Astrocyte of the cerebellum (primary cell): ENCODE measurements at regions not wholly inside any gene's neighbourhood (a gene's known extent, or its start where the extent isn't known, plus 50 kb on each side); places are given as distances from the start of the nearest gene placed in this dataset.
A peak's percentile ranks its signal among the peaks of the same experiment; 100 is the strongest.
"Not testable (repeated sequence)": the region's sequence is repeated elsewhere in the genome, so short reads cannot be mapped to it uniquely, and the experiment has no call there.

ENCODE experiments used
- DNase-seq: peaks from one replicate; pipeline ENCODE4 v3.0.0-alpha.2; 2011; ENCODE audit warnings: low read depth
- H3K4me3 ChIP-seq: 2 replicates; pipeline ENCODE4 v1.5.1; 2011; ENCODE audit warnings: mild to moderate bottlenecking, low read depth, low read length, moderate library complexity
- in situ Hi-C: cut with HindIII; loops from 2 replicates; pipeline ENCODE4 v1.10.0; 2017; ENCODE audit warnings: low sequenced_read_pairs
- TF ChIP-seq, protein P1 (sequence below): IDR thresholded peaks from 2 replicates; pipeline ENCODE4 v1.5.1; 2012; ENCODE audit warnings: low read length, low read depth, moderate library complexity, mild to moderate bottlenecking; ENCODE audit errors: missing control alignments

DNA sequence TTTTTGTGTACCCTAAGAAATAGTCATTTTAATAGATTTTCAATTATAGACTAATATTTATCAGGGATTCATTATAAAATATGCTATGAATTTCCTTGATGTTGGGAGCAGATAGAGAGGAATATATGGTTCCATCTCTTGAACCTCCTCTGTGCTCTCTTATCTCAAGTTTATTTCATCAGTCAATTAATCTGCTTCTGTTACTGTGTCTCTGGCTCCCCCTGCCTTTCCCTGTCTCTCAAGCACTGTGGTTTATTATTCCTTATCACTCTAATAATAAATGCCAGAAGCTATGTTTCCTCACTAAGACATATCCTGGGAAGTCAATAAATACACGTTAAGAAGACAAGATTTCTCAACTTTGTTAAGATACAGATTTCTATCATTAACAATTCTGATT is 141.5 kb downstream of the SYT15 start:
- in situ Hi-C loops, H3K4me3 ChIP-seq: not testable (repeated sequence)
- DNase-seq, result peak; percentile 5
- TF ChIP-seq, protein P1, sequence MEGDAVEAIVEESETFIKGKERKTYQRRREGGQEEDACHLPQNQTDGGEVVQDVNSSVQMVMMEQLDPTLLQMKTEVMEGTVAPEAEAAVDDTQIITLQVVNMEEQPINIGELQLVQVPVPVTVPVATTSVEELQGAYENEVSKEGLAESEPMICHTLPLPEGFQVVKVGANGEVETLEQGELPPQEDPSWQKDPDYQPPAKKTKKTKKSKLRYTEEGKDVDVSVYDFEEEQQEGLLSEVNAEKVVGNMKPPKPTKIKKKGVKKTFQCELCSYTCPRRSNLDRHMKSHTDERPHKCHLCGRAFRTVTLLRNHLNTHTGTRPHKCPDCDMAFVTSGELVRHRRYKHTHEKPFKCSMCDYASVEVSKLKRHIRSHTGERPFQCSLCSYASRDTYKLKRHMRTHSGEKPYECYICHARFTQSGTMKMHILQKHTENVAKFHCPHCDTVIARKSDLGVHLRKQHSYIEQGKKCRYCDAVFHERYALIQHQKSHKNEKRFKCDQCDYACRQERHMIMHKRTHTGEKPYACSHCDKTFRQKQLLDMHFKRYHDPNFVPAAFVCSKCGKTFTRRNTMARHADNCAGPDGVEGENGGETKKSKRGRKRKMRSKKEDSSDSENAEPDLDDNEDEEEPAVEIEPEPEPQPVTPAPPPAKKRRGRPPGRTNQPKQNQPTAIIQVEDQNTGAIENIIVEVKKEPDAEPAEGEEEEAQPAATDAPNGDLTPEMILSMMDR, result peak; percentile 11

DNA sequence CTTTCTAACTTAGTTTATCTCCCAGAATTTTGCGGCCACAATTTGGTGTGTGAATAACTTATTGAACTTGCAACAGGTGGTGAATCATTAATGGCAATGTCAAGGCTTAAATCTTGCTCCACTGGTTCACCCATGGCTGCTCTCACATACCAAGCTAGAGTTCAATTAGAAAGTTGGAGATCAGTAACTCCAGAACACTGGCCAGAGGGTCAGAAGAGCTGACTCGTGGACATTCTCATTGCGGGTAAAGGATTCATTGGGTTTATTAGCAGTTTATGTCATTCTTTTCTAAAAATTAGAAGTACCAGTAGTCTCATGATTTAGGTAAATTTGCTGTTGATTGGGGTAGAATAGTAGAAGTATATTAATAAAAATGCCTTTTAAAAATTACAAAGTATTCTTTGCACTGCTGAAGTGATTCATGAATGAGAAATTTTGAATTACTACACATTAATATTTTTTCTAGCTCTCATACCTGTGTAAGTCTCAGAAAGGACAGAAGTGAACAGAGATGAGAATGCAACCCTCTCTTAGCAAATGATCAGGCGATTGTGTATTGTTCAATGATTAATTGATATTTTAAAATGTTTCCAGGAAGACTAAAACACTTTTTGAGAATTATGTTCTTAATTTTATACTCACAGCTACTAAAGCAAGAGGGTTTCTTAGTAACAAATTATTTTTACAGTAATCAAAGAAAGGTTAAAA is 142.0 kb downstream of the SYT15 start:
- DNase-seq, H3K4me3 ChIP-seq, in situ Hi-C loops: not testable (repeated sequence)

DNA sequence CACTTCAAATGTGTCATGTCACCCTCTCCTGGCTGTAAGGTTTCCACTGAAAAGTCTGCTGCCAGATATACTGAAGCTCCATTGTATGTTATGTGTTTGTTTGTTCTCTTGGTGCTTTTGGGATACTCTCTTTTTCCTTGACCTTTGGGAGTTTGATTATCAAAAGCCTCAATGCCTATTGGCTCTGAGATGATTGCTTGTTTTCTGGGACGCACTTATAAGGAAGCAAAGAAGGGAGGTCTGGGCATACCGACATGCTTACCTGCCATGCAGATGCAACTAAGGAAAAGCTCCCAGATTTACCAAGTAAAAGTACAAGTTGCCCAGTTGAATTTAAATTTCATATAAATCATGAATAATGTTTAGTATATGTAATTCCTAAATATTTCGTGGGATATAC is 145.3 kb downstream of the SYT15 start:
- DNase-seq, in situ Hi-C loops, H3K4me3 ChIP-seq: not testable (repeated sequence)

DNA sequence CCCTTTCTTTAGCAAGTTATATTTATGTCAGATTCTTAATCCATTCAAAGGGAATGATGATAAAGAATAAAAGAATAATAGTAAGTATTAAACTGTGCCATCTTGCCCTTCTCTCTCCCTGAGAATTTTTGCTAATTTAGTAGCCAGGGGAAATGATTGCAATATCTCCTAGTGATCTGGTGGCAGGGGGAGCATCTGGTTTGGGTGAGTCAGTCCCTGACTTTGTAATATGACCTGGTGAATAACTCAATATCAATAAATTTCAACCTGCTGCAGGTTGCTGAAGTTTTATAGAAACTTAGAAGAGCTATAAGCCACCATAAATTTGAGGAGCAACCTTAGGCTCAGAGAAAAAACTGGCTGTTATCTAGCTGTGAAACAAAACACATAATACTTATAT is 149.4 kb downstream of the SYT15 start:
- DNase-seq, H3K4me3 ChIP-seq, in situ Hi-C loops: not testable (repeated sequence)

DNA sequence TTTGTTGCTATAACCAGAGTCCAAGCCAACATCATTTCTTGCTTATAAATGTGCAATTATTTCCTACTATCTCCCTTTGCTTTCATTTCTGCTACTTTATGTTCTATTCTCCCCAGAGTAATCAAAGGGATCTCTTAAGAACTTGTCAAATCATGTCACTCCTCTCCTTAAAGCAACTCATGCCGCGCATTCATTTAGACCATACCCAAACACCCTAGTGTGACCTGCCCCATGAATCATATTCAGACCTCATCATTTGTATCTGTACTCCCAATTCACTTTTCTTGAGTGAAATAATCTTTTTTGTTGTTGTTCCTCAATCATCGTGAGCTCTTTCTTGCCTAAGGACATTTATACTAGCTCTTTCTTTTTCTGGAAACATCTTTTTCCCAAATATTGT is 151.8 kb downstream of the SYT15 start:
- DNase-seq, H3K4me3 ChIP-seq, in situ Hi-C loops: not testable (repeated sequence)

DNA sequence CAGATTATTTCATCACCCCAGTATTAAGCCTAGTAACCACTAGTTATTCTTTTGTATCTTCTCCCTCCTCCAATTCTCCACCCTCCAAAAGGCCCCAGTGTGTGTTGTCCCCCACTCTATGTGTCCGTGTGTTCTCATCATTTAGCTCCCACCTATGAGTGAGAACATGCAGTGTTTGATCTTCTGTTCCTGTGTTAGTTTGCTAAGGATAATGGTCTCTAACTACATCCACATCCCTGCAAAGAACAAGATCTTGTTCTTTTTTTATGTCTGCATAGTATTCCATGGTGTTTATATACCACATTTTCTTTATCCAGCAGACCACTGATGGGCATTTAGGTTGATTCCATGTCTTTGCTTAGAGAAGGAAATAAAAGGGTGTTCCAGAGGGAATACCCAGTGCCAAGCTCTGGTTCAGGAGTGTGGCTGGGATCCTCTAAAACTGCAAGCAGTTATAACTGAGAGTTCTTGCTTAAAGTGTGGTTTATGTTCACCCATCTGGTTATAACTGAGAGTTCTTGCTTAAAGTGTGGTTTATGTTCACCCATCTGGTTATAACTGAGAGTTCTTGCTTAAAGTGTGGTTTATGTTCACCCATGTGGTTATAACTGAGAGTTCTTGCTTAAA is 154.8 kb downstream of the SYT15 start:
- in situ Hi-C loops, H3K4me3 ChIP-seq, DNase-seq: not testable (repeated sequence)

DNA sequence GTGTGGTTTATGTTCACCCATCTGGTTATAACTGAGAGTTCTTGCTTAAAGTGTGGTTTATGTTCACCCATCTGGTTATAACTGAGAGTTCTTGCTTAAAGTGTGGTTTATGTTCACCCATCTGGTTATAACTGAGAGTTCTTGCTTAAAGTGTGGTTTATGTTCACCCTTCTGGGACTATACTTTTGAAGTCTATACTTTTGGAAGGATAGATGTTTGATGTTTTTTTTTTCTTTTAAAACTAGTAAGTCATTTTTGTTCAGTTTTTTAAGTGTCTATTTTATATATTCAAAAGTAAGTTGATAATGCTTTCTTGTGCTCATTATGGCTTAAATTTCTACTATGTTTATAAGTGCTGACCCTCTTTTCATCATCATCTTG is 155.3 kb downstream of the SYT15 start:
- H3K4me3 ChIP-seq, in situ Hi-C loops, DNase-seq: not testable (repeated sequence)

DNA sequence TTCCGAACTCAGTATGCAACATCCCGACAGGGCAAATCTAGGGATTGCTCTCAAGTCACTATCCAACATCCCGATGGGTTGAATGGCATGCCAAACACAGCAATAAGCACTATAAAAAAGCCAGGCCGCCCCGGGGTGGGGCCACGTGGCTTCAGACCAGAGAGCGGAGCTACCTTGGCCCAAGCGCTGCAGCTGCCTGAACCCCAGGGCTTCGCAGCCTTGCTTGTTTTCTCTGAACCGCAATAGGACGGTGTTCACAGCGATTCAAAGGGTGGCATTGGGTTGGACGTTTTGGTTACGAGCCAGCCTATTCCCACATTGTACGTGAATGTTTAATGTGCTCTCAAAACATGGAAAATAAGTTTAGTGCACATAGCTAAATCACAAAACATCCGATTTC is 161.0 kb downstream of the SYT15 start:
- H3K4me3 ChIP-seq, in situ Hi-C loops, DNase-seq: not testable (repeated sequence)

DNA sequence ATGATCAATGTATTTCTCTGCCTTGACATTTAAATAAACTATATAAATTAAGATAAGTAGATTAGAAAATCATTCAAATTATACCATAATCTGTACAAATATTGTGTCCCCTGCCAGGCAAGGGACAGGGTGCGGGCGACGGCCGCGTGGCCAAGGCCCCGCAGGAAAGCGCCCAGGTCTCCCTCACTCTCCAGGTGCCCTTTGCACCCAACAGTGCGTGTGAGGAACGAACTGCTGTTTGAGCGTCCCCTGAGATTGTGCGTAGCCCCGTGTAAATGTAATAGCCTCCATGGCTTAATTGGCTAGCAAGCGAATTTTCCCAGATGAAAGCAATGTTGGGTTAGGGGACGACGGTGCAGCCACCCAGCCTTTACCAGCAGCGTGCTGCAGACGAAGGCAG is 161.4 kb downstream of the SYT15 start:
- in situ Hi-C loops, result not testable (repeated sequence)

DNA sequence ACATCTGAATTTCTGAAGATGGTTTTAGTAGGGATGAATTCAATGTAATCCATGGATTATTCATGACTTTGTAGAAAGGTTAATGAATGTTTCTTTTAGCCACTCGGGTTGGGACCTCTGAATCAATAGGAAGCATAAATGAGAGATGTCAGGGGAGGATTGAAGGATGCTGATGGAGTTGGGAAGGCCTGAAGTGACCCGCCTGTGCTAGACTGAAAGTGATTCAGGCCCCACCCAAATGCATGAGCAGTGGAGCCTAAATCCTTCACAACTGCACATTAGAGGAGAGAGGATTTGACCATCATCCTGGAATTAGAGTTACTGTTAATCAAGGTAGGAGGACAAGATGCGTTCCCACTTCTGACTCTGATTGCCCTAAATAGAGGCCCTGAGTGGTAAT is 162.2 kb upstream of the PTPN20 start:
- H3K4me3 ChIP-seq, DNase-seq, in situ Hi-C loops: not testable (repeated sequence)

More for the DNA sequence above, 161.4 kb downstream of the SYT15 start:
- DNase-seq, H3K4me3 ChIP-seq: not testable (repeated sequence)

DNA sequence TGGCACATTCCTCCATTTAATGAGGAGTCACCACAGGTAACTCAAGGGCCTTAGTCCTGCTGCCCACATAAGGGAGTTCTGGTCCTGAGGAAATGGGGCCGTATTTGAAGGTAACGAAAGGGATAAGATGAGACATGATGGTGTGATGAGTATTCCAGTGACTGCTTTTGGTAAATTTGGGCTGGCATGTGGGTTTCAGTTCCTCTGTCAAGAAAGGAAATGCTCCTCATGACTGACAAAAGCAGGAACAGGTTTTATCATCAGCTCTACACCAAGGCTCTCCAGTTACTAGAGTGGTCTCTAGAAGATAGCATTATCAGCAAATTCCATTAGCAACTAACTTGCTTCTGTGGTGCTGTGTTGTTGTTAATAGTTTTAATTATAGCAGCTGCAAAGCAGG is 161.8 kb upstream of the PTPN20 start:
- H3K4me3 ChIP-seq, in situ Hi-C loops, DNase-seq: not testable (repeated sequence)

DNA sequence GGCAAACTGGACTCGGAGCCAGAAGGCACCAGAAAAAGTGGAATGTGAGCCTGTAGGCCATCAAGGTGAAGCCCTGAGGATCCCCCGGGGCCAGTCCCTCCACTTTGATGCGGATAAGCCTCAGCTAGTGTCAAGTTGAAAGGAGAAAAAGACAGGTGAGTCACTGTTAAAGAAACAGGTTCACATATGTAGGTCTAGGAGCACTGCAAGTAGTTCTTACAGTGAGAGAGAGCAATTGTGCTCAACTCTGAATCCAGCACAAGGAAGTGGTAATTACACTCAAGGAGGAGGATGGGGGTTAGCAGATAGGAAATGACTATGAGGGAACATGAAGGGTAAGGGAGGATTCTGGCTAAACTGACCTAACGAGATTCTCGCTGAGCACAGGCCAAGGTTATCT is 157.5 kb upstream of the PTPN20 start:
- DNase-seq, in situ Hi-C loops, H3K4me3 ChIP-seq: not testable (repeated sequence)

DNA sequence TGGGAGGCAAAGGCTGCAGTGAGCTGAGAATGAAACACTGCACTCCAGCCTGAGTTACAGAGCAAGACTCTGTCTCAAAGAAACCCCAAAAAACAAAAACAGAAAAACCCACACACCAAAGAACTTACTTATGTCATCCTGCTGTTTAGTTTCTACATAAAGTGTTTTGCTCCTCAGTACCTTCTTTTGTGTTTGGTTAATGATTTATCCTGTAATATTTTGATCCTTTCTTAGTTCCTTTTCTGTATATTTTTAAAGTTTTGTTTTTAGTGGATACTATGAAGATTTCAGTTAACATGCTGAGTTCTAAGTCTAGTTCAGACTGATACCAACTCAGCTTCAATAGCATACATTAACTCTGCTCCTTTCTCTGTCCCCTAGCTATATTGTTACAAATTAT is 149.8 kb upstream of the PTPN20 start:
- H3K4me3 ChIP-seq, DNase-seq, in situ Hi-C loops: not testable (repeated sequence)

DNA sequence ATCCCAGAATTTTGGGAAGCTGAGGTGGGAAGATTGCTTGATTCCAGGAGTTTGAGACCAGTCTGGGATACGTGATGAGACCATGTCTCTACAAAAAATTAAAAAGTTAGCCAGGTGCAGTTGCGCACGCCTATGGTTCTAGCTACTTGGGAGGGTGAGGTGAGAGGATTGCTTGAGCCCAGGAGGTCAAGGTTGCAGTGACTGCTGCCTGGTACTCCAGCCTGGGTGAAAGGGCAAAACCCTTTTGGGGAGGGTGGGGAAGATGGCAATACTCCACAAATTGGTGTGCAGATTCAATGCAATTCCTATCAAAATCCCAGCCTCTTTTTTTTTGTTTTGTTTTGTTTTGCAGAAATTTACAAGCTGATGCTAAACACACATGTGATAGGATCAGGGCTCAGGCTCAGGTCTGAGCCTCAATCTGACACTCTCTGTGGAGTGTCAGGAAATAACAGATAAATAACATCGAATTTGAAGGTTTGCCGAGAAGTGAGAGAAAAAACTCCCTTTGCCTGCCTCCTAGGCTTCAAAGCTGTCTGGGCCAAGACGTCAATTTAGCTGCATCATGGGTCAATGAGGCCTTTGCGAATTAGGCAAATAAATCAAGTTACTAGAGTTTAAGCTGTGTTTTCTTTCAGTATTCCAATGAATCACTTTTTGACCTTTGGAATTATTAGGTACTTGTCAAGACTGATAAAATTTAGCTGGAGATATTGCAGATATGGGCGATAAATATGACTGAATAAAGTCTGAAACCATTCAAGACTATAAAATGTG is 142.5 kb upstream of the PTPN20 start:
- DNase-seq, H3K4me3 ChIP-seq, in situ Hi-C loops: not testable (repeated sequence)

DNA sequence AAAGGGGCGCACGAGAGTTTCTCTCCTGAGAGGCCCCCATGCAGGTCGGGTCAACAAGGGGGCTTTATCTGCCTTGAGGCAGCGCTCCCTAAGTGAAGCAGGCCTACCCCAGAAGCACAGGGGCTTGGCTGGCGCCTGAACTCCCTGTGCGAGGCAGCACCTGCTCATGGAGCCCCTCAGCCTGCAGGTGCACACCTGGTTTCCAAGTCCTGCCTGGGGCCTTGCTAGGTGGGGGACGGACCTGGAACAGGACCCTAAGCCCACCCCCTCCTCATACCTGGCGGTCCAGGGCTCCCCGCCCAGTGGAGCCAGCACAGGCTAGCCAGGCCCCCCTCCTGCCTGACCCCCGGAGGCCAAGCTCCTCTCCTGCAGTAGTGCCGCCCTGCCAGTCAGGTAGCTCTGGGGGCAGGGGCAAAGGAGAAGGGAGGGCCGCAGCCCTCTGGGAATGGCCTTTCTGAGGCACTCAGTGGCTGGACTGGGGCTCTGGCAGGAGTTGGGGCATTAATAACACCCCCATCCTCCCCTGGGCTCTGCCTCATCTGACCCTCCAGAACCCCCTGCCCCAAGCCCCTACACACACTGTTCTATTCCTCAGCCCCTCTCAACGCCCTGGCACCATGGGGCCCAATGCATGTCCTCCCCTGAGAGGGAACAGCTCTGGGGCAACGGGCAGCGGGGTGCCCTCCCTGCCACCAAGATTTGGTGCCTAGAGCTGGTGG is 137.9 kb upstream of the PTPN20 start:
- in situ Hi-C loops, result not testable (repeated sequence)

DNA sequence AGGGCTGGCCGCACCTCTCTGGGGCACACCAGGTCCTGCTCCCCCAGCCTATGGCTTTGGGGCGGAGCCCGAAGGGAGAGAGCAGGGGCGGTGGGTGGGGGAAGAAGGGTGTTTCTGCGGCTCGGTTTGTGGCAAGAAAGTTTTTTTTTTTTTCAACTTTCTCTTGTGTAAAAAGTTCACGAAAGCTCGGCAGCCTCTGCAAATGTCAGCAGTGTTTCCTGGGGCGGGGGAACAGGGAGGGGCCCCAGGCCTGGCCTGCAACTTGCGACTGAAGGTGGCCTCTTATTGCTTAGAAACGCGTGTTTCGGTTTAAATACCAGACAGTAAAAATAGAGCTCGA is 137.4 kb upstream of the PTPN20 start:
- DNase-seq, H3K4me3 ChIP-seq, in situ Hi-C loops: not testable (repeated sequence)

More for the DNA sequence above, 137.9 kb upstream of the PTPN20 start:
- not testable (repeated sequence) for H3K4me3 ChIP-seq, DNase-seq
